DMS53 (cell line): ENCODE measurements at regions not wholly inside any gene's neighbourhood (a gene's known extent, or its start where the extent isn't known, plus 50 kb on each side); places are given as distances from the start of the nearest gene placed in this dataset.
A peak's percentile ranks its signal among the peaks of the same experiment; 100 is the strongest.
"Not testable (repeated sequence)": the region's sequence is repeated elsewhere in the genome, so short reads cannot be mapped to it uniquely, and the experiment has no call there.

ENCODE experiments used
- DNase-seq: peaks from one replicate; lab custom pipeline; 2025; lab: John Stamatoyannopoulos, UW

- no peak for DNase-seq
These were observed 232.0 kb upstream of the LUZP2 start for GRCh38 chr11:24264868-24265267.

GRCh38 chr11:24267014-24267413 lies 229.8 kb upstream of the LUZP2 start:
- peak; percentile 36 for DNase-seq

GRCh38 chr11:24271798-24272197 lies 225.1 kb upstream of the LUZP2 start:
- no peak for DNase-seq

GRCh38 chr11:24274214-24274781 lies 222.6 kb upstream of the LUZP2 start:
- DNase-seq, result not testable (repeated sequence)

- no peak for DNase-seq
These were observed 210.6 kb upstream of the LUZP2 start for GRCh38 chr11:24286238-24286637.

- DNase-seq, result no peak
These were observed 207.6 kb upstream of the LUZP2 start for GRCh38 chr11:24289301-24289700.

GRCh38 chr11:24293964-24294363 lies 202.9 kb upstream of the LUZP2 start:
- no peak for DNase-seq

- DNase-seq, result peak; percentile 40
These were observed 201.5 kb upstream of the LUZP2 start for GRCh38 chr11:24295360-24295759.

GRCh38 chr11:24297461-24297860 lies 199.4 kb upstream of the LUZP2 start:
- DNase-seq, result no peak

GRCh38 chr11:24298146-24298545 lies 198.7 kb upstream of the LUZP2 start:
- DNase-seq, result no peak

GRCh38 chr11:24311974-24312373 lies 184.9 kb upstream of the LUZP2 start:
- DNase-seq, result no peak

- no peak for DNase-seq
These were observed 184.2 kb upstream of the LUZP2 start for GRCh38 chr11:24312464-24313238.

GRCh38 chr11:24321229-24321628 lies 175.6 kb upstream of the LUZP2 start:
- no peak for DNase-seq

GRCh38 chr11:24324211-24324610 lies 172.6 kb upstream of the LUZP2 start:
- peak; percentile 55 for DNase-seq

- no peak for DNase-seq
These were observed 152.6 kb upstream of the LUZP2 start for GRCh38 chr11:24344222-24344621.

GRCh38 chr11:24348908-24349307 lies 147.9 kb upstream of the LUZP2 start:
- DNase-seq, result no peak

GRCh38 chr11:24351179-24351578 lies 145.7 kb upstream of the LUZP2 start:
- no peak for DNase-seq

GRCh38 chr11:24356501-24356900 lies 140.4 kb upstream of the LUZP2 start:
- DNase-seq, result no peak

- no peak for DNase-seq
These were observed 139.0 kb upstream of the LUZP2 start for GRCh38 chr11:24357620-24358410.

- DNase-seq, result no peak
These were observed 124.4 kb upstream of the LUZP2 start for GRCh38 chr11:24372491-24372890.

GRCh38 chr11:24373516-24373915 lies 123.3 kb upstream of the LUZP2 start:
- DNase-seq, result no peak

GRCh38 chr11:24375351-24375750 lies 121.5 kb upstream of the LUZP2 start:
- no peak for DNase-seq

- DNase-seq, result no peak
These were observed 120.9 kb upstream of the LUZP2 start for GRCh38 chr11:24375931-24376330.
